CMK (cell line): ENCODE measurements at regions not wholly inside any gene's neighbourhood (a gene's known extent, or its start where the extent isn't known, plus 50 kb on each side); places are given as distances from the start of the nearest gene placed in this dataset.
"Not testable (repeated sequence)": the region's sequence is repeated elsewhere in the genome, so short reads cannot be mapped to it uniquely, and the experiment has no call there.

Source experiments
- DNase-seq: peaks from one replicate; pipeline ENCODE4 v3.0.0-alpha.2; 2010; ENCODE audit warnings: low read depth

DNA sequence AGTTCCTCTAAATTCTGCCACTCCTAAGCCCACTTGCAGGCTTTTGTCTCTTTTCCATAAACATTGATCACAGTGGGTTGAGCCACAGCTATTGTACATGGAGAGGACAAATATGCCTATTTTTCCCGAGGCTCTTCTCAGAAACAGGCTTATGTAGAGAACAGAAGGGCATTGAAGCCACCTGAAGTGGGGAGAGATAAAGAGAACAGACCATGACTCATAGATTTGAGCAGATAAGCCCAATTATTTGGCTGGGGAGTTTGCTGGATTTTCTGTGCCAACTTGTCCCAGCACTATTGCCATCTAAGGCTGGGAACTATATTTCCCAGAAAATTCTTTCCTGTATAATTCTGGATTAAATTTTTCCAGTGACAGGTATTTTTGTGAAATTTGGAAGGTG is 446.1 kb upstream of the RPS6KA3 start:
- no peak for DNase-seq

GRCh38 chrX:20711366-20711765 is 444.7 kb upstream of the RPS6KA3 start:
- DNase-seq = no peak

GRCh38 chrX:20693078-20693477 is 426.4 kb upstream of the RPS6KA3 start:
- DNase-seq = no peak

GRCh38 chrX:20686256-20686655 is 419.5 kb upstream of the RPS6KA3 start:
- no peak for DNase-seq

- DNase-seq = no peak
Observed at GRCh38 chrX:20685652-20686051, 418.9 kb upstream of the RPS6KA3 start.

GRCh38 chrX:20681683-20682082 is 415.0 kb upstream of the RPS6KA3 start:
- no peak for DNase-seq

DNA sequence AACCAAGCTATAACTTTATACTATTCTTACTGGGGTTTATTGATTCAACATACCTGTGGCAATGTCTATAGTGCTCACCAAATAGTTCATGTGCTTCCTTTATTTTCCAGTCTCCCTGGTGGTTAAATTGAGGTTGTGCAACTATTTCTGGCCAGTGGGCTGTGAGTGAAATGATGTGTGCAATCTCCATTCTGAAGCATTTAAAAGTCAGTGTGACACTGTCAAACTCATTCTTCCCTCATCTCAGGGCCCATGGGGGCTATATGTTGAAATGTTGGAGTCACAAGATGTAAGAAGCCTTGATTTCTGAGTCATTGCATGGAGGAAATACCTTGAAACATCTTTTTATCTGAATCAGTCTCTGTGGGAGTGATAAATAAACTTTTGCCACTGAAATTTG is 414.3 kb upstream of the RPS6KA3 start:
- no peak for DNase-seq

DNA sequence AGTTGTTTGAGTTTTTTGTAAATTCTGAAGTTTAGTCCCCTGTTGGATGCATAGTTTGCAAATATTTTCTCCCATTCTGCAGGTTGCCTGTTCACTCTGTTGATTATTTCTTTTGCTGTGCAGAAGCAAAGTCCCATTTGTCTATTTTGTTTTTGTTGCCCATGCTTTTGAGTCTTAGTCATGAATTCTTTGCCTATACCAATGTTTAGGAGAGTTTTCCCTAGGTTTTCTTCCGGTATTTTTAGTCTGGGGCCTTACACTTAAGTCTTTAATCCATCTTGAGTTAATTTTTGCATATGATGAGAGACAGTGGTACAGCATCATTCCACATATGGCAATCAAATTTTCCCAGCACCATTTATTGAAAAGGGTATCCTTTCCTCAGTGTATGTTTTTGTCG is 405.8 kb upstream of the RPS6KA3 start:
- DNase-seq = no peak

- DNase-seq = not testable (repeated sequence)
Observed at GRCh38 chrX:20671746-20672145, 405.0 kb upstream of the RPS6KA3 start.

DNA sequence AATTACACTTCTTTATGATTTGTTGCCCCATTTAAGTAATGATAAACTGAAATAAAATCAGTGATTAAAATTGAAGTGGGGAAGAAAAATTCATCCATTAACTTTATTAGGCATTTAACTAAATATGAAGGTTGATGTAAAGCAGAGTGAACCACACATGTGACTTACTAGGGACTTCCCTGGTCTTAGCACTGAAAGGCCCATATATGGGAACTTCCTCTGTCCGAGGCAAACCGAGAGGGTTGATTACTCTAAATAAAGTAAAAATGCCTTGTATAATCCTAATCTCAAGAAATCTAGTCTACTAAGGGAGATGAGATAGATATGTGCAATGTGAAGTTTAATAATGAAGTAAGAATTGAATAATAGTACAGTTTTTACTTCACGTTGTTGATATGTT is 403.9 kb upstream of the RPS6KA3 start:
- no peak for DNase-seq

- DNase-seq = no peak
Observed at GRCh38 chrX:20668550-20668949, 401.8 kb upstream of the RPS6KA3 start.

- no peak for DNase-seq
Observed at GRCh38 chrX:20666331-20666730, 399.6 kb upstream of the RPS6KA3 start.

DNA sequence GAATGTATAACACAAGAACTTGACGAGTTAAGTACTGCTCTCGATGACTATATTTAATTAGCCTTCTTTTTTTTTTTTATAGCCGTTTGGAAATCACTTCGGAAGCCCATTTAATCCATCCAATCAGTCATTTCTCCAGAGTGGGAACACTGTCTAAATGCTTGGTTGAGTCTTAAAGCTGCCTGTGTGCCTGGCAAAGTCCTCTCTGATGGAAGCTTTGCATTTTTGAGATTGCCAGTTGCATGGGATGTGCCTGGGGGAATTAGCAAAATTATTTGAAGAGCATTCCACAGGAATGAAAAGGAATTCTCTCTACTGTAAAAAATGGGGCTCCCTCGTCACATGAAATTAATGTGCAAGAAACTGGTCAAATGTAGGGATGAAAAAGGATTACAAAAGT is 398.8 kb upstream of the RPS6KA3 start:
- DNase-seq = no peak

GRCh38 chrX:20664774-20665173 is 398.1 kb upstream of the RPS6KA3 start:
- no peak for DNase-seq

DNA sequence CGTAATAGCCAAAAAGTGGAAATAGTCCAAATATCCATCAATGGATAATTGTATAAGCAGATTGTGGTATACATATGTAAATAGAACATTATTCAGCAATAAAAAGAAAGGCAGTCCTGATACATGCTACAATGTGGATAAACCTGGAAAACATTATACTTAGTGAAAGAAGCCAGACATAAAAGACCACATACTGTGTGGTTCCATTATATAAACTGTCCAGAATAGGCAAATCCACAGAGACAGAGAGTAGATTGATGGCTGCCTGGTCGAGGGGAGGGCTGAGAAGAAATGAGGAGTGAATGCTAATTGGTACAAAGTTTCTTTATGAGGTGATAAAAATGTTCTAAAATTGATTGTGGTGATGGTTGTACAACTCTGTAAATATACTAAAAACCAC is 397.4 kb upstream of the RPS6KA3 start:
- DNase-seq = no peak

DNA sequence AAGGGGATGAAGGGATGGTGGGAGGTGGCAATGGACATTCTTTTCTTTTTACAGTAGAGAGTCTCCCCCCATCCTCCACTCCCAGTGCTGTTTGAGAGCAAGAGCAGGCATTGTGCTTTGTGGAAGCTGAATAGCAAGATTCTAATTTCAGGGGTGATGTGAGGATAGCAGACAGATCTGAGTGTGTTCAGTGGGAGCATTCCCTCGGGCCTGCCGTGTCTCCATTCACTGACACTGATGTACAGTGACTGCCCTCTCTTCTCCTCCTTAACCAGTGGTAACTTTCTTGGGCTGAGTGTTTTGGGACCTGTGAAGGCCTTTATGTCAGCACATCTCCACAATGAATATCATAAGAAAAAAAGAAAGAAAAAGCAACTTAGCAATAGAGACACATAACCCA is 396.6 kb upstream of the RPS6KA3 start:
- no peak for DNase-seq

DNA sequence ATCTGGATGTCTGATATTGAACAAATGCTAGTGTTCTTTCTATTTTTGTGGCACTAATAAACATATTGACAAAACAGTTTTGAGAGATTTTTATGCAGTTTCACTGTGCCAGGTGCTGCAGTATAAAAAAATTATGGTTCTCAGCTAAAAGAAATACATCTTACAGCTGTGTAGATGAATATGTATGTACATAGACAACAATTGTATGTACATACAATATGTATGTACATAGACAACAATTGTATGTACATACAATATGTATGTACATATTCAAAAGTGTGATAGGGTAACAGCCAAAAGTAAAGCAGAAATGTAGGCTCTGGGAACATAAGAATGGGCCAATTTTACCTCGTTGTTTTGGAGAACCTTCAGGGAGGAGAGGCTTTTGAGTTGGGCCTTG is 390.0 kb upstream of the RPS6KA3 start:
- no peak for DNase-seq

DNA sequence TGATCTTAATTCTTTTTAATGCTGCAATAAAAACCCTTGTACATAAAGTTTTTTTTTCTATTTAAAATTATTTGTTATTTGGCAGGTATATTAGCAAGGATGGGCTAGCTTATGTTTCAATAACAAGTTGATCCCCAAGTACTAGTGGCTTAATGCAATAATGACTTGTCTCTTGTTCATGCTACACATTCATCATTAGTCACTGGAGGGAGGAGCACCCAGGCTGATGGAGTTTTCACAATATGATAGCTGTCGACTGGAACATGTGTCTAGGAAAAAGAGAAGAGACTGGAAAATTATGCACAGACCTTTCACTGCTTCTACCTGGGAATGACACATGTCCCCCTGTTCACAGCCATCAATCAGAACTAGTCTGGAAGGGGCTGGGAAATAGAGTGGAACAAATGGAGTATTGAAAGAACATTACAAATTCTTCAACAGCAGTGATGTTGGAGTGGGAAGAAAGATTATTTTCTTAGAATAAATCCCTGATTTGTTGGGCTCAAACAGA is 387.9 kb upstream of the RPS6KA3 start:
- no peak for DNase-seq

DNA sequence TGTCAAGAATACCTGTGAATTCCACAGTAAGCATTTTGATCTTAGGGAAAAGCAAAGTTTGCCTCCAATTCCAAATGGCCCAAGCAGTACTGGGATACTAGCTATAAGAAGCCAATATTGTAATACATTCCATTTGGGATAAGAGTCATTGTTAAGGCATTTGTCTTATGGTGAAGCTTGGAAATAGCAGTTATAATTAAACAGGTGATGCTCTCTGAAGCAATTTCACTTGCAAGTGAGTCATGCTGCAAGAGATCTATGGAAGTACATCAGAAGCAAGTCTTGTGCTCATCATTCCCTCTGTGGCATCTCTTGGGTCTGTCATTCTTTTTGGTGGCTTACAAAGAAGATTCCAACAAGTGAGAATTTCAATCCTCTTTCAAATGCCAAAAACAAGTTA is 386.4 kb upstream of the RPS6KA3 start:
- DNase-seq = no peak

DNA sequence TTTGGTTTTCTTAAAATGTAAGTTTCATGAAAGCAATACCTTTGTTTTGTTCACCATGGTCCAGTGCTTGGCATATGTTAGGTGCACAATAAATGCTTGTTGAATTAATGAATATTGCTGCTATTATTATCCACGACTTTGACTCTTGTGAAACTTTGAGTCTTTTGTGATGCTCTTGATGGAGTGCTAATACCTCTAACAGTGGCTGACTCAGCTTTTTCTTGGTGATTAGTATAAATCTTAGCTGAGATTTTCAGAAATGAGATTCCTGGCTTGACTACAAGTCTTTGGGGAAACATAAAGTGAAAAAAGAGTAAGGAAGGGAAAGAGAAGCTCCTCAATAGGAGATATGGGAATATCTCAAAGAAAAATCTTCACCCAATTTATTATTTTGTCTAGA is 375.2 kb upstream of the RPS6KA3 start:
- DNase-seq = no peak

- no peak for DNase-seq
Observed at GRCh38 chrX:20639115-20639514, 372.4 kb upstream of the RPS6KA3 start.

GRCh38 chrX:20637351-20637750 is 370.6 kb upstream of the RPS6KA3 start:
- no peak for DNase-seq

GRCh38 chrX:20633451-20633850 is 366.7 kb upstream of the RPS6KA3 start:
- no peak for DNase-seq

- DNase-seq = no peak
Observed at GRCh38 chrX:20623448-20623847, 356.7 kb upstream of the RPS6KA3 start.

- DNase-seq = no peak
Observed at GRCh38 chrX:20620306-20620705, 353.6 kb upstream of the RPS6KA3 start.
